ENCODE measurements at regions not wholly inside any gene's neighbourhood (a gene's known extent, or its start where the extent isn't known, plus 50 kb on each side); places are given as distances from the start of the nearest gene placed in this dataset.

DNA sequence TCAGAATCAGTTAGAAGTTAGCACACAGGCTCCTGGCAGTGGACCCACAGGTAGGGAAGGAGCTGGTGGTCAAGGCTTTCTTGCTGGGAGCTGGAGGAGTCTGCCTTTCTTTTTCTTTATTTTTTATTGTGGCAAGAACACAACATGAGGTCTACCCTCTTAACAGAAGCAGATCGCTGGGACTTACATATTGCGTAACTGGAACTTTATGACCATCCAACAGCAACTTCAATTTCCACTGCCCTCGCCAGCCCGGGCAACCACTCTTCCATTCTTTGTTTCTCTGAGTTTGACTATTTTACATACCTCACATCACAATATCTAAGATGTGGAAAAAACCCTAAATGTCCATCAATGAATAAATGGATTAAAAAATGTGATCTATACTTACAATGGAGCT, 147.8 kb upstream of the AJAP1 start:
- no peak for DNase-seq

- DNase-seq: no peak
These were observed 145.2 kb upstream of the AJAP1 start for GRCh38 chr1:4509206-4509605.

GRCh38 chr1:4510276-4510691, 144.1 kb upstream of the AJAP1 start:
- no peak for DNase-seq

DNA sequence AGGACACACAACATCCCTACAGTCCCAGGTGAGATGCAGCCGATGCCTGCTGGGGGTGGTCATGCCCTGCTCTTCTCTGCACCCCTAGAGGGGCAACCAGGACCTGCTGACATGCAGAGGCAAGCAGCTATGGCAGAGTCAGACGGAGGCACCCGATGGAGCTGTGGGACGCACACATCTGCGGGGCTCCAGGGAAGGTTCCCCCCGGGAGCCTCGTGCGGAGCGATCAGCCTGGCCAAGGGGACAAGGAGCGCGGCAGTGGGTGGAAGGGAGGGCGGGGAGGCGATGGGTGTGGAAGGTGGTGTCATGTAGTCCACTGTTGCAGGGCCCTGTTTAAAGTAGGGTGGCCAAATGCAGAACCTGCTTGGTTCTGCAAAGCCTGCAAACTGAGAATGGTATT, 143.0 kb upstream of the AJAP1 start:
- DNase-seq: no peak

DNA sequence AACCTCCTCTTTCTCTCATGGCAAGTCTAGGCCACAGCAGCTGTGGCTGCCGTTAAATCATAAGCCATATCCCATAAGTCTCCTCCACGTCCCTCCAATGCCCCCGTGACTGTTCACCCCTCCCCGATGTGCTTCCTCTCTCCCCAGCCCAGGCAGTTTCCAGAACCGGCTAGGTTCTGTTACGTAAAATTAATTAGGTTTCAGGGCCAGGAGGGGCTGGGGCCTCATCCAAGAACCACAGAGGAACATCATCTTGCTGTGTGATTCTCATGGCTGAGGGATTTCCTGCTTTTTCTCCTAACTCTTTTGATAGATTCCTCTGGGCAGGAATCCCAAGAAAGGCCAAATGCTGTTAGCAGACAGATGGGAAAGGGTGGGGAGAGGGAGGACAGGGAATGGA, 141.8 kb upstream of the AJAP1 start:
- no peak for DNase-seq

GRCh38 chr1:4513685-4514084, 140.7 kb upstream of the AJAP1 start:
- DNase-seq: no peak

DNA sequence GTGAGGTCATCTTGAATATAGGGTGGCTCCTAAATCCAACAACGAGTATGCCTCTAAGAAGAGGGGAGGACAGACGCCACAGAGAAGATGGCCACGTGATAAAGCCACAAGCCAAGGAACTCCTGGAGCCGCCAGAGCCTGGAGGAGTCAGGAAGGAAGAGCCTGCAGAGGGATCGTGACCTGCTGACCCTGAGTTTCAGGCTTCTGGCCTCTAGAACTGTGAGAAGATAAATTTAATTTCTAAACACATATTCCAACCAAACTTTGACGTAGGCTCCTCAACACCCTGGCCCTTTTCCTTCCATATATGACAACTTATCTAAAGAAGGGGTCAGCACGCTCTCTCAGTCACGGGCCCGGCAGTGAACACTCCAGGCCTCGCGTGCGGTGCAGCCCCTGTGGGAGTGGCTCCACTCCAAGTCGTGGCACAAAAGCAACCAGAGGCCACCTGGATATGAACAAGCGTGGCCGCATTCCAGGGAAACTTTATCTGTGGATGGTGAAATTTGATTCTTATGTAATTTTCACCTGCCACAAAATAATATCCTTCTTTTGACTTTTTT, 138.6 kb upstream of the AJAP1 start:
- DNase-seq: no peak

DNA sequence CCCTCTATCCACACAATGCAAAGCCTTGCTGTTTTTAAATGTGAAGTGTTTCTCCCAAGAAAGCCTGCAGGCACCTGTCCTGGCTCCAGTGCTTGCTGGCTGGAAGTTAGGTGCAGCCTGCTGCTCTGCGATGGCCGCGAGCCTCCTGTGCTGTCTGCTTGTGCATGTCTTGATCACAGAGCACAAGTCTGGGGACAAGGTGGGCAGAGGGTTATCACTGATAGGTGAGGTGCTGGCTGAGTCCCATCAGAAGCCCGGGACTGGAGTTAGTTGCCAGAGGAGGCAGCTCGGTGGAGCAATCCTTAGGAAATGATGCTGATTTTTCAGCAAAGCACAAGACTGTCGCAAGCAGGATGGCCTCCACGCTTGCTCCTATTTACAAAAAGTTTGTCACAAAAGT, 137.8 kb upstream of the AJAP1 start:
- DNase-seq: no peak

DNA sequence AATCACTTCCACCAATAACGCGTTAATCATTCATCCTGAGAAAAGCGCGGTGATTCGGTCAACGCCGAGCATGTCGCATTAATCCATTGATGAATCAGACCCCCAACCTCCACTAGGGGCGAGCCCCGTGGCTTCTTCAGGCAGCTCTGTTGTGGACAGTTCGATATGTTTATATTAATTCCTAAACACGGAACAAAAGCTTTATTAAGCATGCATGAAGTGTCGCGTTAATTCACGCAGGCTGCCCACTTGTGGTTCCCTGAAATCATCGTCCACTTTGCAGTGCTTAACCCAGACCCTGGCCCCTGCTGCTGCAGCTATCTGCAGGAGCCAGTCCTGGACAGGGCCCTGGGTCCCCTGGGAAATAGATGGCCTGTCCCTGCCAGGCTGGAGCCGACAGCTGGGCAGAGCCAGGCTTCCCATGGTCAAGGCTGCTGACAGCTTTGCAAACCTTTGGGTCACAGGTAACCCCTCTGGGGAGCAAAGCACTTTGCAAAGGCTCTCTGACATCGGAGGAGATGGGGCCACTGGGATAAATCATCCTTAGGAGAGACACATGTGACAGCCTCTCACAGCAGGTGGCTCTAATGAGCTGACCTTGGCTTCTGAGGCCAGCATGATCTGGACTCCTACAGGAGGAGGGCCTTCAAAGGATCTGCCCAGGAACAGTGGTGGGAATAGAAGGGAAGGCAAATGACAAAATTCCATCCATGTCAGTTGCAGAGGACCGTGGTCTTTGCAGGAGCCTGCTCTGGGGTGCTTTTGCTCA, 137.0 kb upstream of the AJAP1 start:
- no peak for DNase-seq

- DNase-seq: no peak
These were observed 135.8 kb upstream of the AJAP1 start for GRCh38 chr1:4518621-4519020.

DNA sequence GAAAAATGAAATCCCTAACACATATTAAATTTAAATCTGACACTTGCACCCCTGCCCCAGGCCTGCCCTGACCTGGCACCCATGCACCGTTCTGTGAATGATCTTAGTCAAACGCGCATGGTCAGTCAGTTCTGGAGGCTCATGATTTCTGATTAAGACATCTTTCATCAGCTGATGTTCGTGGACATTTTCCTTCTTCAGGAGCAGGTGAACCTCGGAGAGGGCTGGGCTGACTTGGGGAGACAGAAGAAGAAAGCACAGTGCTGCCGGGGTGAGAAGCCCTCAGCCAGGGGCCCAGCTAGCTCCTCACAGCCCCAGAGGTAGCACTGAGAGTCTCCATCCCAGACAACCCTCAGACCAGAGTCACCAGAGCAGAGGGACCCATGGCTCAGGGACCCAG, 134.5 kb upstream of the AJAP1 start:
- DNase-seq: no peak

GRCh38 chr1:4523551-4523950, 130.9 kb upstream of the AJAP1 start:
- DNase-seq: no peak

DNA sequence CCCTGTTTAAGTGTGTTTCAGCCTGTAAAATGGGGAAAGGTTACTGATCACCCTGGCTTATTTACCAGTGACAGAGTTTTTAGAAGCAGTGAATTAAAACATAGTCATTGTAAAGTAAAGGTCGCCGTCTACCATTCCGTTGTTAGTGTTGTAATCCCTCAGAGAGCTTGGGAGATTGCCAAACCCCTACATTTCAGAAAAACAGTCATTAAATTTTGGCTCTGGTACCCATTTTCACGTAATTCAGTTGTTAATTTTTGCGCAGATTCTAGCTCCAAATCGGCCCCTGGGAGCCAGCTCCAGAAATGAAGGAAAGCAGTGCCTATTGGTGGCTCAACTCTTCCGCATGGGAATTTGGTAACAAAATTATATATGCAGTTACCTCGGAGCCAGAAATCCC, 127.7 kb upstream of the AJAP1 start:
- DNase-seq: no peak

GRCh38 chr1:4527819-4528218, 126.6 kb upstream of the AJAP1 start:
- DNase-seq: no peak

- no peak for DNase-seq
These were observed 125.8 kb upstream of the AJAP1 start for GRCh38 chr1:4528590-4528989.

DNA sequence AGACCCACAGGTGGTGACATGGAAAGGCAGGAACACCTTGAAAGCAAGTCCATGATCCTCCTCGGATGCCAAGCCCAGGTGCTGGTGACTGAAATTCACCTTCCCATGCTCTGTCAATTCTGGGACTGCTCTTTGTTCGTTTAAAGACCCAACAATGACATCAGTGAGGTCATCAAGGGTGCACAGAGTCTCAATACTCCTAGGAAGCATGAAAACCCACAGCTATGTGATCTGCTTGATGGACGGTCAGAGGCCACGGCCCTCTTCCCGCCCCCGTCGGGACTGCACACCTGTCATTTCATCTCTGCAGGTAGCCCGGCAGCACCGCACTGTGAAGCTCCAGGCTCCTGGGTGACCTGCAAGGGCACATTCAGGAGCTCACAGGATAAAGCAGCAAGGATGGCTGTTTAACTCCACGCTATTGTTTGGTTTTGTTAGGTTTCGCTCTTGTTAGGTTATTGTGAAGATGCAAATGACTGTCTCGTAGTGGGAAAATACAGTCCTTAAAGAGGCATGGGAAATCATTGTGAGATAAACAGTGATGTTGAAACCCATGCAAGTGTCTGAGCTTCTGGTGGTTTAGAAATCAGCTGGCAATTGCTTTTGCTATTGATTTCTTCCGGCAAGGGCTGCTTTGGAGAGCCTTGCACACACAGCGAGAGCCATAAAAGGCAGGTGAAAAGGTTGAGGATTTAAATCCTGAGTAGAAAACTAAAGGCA, 124.8 kb upstream of the AJAP1 start:
- no peak for DNase-seq

DNA sequence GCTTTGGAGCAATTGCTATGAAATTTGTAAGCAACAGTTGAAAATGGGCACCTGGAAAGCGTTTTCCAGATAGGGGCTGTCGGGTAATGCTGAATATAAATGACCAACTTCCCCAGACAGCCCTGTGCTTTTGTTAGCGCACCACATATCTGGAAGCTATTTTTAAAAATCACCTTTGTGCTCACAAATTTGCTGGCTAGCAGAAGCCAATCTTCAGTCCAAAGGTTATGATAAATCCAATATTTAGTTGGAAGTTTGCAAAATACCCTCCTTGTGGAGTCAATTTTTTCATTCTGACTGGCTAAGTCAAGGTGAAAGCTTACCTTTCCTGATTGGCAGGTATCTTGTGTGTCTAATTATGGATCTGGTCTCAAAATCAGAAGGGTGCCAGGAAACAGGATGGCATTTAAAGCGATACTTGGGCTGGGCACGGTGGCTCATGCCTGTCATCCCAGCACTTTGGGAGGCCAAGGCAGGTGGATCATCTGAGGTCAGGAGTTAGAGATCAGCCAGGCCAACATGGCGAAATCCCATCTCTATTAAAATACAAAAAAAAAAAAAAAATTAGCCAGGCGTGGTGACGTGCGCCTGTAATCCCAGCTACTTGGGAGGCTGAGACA, 124.1 kb upstream of the AJAP1 start:
- no peak for DNase-seq

DNA sequence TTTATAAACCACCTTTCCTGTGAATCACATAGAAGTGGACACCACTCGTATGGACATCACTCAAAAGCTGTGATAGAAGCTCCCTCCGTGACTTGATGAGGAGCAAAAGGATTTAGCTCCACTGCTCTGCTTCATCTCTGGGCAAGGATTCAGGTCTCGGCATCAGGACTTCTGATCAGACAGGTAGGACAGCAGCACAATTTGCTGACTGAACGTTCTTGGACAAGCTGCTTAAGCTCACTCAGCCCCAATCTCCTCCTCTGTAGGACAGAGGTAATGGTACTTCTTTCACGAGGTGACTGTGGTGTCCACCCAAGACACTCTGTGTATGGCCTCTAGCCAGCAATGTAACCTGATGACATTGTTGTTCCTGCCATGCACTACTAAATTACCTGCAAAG, 122.6 kb upstream of the AJAP1 start:
- DNase-seq: no peak

DNA sequence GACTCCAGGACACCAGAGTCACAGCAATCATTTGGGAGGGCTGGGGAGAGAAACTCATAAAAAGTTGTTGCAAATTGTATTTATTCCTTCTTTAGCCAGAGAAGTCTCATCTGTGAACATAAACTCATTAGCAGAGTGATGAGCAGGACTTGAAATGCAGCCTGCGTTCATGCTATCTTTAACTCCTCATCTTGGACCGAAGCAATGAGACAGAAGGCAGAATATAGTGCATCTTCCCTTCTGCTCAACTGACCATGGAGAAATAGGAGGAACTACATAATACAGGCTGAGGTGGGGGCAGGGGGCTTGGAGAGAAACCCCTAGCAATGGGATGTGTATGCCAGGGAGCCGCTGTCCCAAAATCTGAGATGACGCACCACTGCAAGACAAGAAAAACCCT, 121.8 kb upstream of the AJAP1 start:
- DNase-seq: no peak

DNA sequence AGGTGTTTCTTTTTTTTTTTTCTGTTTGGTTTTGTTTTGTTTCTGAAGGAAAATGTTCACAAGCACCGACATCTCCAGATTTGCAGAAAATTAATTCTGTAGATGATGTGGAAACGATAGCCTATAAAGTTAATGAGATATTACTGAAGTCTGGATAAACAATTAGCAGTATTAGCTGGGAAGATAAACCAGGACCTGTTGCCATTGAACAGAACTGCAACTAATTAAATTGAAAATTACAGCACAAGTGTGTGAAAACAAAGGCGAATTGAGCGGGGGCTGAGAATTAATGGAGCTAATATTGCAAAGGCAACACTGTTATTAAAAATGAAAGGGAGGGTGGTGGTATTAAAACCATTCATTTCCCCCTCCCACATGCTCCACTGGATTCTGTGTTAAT, 107.5 kb upstream of the AJAP1 start:
- no peak for DNase-seq

GRCh38 chr1:4549930-4550329, 104.5 kb upstream of the AJAP1 start:
- no peak for DNase-seq

GRCh38 chr1:4550941-4551340, 103.5 kb upstream of the AJAP1 start:
- no peak for DNase-seq

GRCh38 chr1:4551706-4552105, 102.7 kb upstream of the AJAP1 start:
- DNase-seq: no peak

DNA sequence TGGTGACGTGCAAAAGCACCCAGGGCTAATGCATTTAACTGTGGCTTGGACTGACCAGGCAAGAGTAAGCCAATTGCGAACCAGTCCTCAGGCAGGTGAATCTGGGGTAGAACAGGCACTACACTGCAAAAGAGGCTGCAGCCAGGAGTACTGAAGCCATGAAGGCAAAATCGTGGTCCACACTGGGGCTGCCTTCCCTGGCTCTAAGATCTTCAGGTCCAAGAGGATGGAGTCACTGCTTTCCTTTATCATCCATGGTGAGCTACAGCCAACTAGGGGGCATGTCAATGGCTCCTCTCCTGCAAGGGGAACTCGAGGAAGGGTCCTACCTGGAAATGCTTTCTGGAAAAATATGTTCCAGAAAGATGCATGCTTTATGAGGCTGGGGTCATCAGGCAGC, 100.6 kb upstream of the AJAP1 start:
- no peak for DNase-seq

Data from activated naive CD4-positive, alpha-beta T cell treated with anti-CD3 and anti-CD28 coated beads, Interleukin-2, amount 50 U/mL, for 16 hours (primary cell).